Stimulated activated CD8-positive, alpha-beta memory T cell treated with anti-CD3 and anti-CD28 coated beads, Interleukin-15, amount 100 ng/mL, for 48 hours (primary cell): ENCODE measurements at regions not wholly inside any gene's neighbourhood (a gene's known extent, or its start where the extent isn't known, plus 50 kb on each side); places are given as distances from the start of the nearest gene placed in this dataset.

ENCODE experiments used
- DNase-seq, 2 donors: peaks; one replicate each; pipeline ENCODE4 v3.0.0-alpha.2; 2020; ENCODE audit warnings: low read depth in 2 of 2

DNA sequence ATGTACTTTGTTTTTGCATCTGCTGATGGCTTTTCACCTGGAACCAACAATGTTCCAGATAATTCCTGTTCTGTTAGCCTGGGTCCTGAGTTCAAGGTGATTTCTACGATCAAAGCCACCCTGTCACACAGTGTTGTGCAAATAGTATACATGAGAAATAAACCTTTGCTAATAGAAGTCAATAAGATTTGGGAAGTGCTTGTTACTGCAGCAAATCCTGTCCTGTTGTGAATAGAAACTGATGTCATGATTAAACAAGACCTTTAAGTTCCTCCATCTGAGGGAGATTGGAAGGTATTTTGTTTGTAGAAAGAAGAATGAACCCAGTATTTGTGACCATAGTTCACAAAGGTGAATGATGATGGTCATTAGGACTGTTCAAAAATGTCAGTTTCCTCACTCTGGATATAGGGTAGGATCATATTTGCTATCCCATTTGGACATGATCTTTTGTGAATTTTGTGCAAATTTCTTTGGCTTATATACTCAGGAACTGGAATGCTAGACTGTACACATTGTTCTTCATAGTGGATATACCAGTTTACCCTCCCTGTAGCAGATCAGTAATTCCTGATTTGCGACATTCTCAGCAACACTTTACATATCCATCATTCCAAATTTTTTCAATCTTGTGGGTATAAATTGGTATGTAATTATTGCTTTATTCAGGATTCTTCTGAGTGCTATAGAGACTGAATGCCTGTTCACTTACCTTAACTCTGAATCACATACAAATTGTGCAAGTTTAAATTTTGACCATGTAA is 428.5 kb downstream of the METTL15 start:
- no peak for DNase-seq

DNA sequence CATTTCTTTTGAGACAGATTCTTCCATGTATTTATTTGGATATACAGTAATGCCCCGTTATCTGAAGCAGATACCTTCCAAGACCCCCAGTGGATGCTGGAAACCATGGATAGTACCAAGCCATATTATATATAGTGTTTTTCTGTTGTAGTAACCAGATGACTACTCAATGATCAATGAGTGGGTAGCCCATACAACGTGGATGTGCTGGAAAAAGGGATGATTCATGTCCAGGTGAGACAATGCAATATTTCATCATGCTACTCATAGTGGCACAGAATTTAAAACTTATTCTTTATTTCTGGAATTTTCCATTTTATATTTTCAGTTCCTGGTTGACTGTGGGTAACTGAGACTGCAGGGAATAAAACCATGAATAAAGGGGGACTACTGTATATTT is 427.5 kb downstream of the METTL15 start:
- DNase-seq = no peak

DNA sequence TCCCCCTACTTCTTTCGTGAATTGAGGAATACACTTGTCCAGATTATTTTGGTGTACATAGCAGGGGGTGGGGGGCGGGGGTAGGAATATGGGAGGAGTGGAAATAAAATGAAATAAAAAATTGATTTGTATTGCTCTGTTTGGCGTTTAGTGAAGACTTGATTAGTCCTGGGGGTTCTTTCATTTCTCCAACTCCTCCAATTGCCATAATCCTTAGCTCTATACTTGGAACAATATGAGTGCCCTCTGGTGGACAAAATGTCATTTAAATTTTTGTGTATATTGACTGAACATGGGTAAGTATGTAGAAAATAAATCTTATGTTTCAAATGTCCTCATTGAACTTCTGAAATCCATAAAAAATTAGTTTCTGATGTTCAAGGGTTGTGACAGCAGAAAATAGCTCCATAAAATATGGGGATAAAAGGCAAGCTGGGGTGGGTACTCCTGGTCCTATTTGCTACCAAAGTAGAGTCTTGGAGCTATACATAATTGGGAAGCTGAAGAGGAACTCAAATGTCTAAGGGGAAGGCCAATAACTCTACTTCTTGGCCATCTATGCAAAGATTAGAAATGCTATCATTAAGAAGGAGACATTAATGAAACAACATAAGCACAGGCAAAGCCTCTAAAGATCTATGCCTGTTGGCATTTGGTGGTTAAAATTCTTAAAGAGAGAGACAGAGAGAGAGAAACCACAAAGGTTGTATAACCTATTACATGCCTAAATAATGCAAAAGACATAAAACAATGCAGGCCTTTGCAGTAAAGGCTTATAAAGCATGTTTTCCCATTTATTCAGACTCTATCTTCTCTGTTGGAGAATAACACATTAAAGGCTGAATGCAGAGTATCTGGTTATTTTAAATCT is 421.6 kb downstream of the METTL15 start:
- no peak for DNase-seq

DNA sequence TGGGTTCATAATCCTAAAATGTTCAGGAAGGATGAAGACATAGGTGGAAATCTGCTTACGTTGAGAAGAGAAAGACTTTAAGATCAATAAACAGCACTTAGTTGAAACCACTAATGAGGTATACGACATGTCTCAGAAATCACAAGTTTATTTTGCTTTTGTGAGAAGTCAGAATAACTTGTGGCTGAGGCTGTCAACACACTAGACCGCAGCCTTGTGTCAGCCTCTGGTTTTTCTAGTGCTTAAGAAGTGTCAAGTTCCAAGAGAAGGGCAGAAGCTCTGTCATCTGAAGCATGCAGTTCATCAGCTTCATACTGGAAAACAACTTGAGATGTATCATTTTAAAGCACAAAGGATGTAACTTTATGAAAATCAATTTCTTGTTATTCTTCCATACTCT is 420.9 kb downstream of the METTL15 start:
- no peak for DNase-seq

DNA sequence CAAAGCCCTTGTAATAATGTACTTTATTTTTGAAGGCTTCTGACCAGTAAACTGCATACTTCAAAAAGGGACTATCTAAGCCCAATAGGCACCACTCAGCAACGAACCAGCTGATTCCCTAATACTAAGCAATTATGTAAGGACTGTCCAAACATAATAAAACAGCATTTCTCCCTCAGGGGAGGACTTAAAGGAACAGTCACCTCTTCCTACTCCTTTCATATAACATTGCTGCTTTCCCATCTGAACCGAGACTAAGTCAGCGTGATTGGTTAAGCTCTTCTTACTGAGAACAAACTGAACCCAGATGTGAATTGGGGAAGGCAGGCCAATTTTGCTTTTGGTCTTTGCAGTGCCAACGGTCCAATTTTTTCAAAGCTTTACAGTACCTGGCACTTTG is 420.0 kb downstream of the METTL15 start:
- no peak for DNase-seq

DNA sequence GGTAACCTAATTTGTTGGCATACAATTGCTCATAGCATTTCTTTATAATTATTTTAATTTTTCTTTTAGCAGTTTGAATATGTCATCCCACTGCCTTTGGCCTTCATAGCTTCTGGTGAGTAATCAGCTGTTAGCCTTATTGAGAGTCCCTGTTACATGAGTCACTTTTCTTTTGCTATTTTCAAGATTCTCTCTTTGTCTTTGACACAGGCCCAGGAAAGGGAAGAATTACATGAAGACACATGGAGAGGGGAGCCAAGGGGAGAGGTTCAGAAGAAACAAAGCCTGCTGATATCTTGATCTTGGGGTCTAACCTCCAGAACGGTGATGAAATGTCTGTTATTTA is 418.2 kb downstream of the METTL15 start:
- no peak for DNase-seq

DNA sequence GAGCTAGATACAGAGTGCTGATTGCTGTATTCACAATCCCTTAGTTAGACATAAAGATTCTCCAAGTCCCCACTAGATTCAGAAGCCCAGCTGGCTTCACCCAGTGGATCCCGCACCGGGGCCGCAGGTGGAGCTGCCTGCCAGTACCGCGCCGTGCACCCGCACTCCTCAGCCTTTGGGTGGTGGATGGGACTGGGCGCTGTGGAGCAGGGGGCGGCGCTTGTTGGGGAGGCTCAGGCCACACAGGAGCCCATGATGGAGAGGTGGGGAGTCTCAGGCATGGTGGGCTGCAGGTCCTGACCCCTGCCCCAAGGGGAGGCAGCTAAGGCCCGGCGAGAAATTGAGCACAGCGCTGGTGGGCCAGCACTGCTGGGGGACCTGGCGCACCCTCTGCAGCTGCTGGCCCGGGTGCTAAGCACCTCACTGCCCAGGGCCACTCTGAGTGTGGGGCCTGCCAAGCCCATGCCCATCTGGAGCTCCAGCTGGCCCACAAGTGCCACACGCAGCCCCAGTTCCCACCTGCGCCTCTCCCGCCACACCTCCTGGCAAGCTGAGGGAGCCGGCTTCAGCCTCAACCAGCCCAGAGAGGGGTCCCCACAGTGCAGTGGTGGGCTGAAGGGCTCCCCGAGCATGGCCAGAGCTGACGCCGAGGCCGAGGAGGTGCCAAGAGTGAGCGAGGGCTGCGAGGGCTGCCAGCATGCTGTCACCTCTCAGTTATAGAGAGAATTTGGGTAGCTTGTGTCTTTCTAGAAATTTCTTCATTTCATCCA is 417.6 kb downstream of the METTL15 start:
- no peak for DNase-seq

DNA sequence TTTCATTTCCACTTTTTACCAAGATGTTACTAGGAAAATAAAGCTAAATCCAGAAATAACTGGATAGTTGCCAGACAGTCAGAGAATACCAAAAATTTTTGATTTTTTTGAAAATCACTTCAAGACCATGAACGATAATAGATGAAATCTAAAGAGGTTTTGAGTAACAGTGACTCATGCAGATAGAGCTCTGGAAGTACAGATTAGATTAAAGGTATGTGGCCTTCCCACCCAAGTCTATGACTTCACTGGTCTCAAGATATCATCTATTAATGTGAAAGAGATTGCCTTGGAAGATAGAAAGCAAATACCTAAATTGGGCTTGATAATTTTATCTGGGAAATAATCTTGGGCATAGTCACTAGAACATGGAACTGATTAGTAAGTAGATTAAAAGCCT is 415.9 kb downstream of the METTL15 start:
- no peak for DNase-seq

DNA sequence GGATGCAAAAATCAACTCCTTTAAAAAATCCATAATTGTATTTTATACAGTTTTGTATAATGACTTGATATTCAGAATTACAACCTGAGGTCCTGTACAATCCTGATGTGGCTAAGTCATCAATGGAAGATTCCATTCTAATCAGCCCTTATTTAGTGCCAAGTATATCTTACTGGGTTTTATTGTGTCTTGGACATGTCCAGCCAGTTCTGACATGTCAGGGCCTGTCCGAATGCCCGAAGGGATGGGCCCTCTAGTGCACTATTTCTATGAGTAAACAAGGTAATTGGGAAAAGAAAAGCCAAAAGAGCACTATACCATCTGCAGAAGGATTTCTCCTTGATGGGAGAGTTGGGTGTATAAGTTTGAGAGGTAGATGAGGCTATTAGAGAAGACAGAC is 412.9 kb downstream of the METTL15 start:
- no peak for DNase-seq

DNA sequence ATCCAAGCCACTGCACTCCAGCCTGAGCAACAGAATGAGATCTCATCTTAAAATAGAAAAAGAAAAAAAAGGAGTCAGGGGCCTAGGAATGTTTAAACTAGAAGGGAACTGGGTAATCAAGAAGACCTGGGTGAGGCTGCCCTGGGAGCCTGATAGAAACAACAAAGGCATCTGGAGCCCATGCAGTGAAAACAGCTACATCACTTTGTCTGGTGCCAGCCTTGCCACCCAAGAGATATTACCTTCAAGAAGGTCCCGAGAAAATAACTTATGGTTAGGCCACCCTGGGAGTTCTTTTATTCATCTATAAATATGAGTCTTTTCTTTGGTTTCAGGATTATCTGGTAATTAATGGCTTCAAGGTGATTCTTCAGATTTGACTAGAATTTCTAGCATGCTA is 412.1 kb downstream of the METTL15 start:
- no peak for DNase-seq

DNA sequence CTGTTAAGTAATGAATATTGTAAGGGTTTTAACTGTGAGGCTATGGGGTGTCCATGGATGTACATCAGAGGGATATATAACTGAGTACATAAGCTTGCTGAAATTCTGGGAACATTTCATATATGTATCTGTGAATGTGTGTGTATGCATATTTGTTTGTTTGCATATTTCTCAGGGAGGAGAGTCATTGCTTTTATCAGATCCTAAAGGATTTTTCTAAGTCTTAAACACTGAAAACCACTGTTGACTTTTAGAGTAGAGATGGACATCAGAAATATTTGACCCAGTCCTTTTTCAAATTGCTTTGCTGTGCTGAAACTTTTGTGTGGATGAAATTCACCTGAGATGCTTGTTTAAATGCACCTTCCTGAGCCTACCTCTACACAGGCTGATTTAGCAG is 410.6 kb downstream of the METTL15 start:
- DNase-seq = no peak

DNA sequence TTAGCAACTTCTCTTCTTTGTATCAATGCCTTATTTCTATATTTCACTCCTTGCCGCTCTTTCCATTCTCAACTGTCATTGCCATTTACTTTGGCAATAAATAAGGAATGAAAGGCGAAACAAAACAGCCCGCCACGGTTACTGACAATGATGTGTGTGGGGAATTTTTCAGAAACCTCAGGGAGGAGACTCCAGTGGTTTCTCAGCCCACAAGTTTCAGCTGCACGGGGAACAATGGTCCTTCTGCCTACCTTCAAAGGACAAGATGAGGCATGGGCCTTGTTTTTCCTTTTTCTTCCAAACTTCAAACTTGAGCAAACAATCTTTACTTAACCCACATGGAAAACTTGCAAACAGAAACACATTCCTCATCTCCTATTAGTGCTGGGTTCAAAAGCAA is 409.4 kb downstream of the METTL15 start:
- DNase-seq = no peak

DNA sequence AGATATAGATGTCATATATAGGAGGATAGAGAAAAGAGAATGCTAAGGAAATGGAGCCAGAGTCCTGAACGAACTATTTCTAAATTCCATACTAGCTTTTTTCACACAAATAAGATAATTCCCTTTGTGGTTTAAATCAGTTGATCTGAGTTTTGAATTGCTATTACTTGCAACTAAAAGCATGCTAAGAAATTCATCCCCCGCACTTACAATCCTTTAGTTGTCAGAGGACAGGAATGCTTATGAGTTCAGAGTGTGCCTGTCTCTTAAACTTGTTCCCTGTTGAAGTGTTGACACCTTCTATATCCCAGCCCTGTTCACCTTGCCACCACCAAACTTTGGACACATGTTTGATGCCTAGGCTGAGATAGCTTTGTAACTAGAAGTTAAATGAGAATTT is 406.2 kb downstream of the METTL15 start:
- no peak for DNase-seq

DNA sequence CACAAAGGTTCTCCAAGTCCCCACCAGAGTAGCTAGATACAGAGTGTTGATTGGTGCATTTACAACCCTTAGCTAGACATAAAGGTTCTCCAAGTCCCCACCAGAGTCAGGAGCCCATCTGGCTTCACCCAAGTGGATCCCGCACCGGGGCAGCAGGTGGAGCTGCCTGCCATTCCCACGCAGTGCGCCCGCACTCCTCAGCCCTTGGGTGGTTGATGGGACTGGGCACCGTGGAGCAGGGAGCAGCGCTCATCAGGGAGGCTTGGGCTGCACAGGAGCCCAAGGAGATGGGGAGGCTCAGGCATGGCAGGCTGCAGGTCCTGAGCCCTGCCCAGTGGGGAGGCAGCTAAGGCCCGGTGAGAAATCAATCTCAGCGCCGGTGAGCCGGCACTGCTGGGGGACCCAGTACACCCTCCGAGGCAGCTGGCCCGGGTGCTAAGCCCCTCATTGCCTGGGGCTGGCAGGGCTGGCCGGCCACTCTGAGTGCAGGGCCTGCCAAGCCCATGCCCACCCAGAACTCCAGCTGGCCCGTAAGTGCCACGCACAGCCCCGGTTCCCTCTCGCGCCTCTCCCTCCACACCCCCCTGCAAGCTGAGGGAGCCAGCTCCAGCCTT is 404.1 kb downstream of the METTL15 start:
- no peak for DNase-seq

DNA sequence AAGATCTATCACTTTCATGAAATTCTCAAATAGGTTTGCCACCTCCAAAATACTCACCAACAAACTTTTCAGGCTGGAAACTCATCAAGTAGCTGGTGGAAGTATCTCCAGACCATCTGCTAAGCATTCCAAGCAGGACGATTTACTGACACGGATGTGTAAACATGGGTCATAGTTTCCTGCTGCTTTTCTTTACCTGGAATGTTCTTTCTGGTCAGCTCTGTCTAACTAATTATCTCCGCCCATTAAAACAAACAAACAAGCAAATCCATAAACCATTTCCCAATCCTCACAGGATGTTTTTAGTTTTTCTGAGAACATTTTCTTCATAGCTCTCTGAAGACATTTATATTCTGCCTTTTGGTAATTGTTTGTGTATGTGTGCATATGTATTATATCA is 397.0 kb downstream of the METTL15 start:
- no peak for DNase-seq

DNA sequence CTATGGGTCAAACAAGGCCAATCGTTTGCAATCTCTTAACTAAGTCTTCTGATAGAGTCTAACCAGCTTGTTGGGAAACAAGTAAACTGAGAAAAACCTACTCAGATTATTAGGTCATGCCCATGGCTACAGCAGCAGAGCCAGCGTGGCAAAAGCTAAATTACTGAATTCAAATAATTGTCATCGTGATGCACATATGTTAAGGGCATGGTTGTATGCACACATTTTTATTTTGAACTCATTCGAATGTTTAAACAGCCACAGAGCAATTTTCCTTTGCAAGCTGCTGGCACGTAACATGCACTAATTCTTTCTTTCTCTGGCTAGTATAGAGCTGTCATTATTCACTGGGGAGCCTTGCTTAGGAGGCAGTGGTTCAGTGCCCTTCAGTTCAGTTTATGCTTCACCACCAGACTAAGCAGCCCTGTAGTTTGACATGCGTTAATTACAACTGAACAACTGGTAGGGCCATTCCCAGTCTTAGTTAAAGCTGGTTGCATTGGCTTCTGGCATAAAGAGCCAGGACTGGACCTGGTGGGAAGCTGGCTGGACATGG is 396.4 kb downstream of the METTL15 start:
- no peak for DNase-seq

DNA sequence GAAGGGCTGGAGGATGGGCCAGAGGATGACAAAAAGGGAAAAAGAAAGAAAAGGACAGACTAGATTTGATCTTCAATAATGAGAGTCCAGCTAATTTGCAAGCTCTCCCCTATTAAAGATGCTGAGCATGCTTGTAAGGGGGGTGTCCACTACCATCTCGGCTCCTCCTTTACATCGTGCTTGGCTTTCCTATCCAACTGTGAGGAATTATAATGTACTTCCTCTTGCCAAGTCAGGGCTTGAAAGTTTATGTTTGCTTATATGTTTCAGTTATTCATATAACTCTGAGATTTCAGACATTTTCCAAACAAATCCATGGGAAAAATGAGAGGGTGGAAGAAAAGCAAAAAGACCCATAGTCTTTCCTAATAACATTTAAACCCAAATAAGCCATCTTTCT is 387.1 kb downstream of the METTL15 start:
- DNase-seq = no peak

DNA sequence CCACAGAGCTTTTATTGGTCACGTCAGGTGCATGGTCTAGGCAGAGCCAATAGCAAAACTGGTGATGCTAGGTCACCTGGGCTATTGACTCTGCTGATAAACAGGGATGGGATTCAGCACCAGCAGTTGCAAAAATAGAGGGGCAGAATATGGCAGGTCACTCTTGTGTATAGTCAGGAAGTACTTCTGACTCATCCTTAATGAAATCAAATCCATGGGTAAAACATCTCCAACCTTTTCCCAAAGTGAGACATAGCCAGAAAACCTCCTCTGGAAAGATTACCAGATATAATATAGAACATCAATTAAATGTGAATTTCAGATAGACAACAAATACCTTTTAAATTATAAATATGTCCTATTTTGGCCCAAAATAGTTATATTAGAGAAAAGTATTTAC is 383.2 kb downstream of the METTL15 start:
- DNase-seq = no peak

DNA sequence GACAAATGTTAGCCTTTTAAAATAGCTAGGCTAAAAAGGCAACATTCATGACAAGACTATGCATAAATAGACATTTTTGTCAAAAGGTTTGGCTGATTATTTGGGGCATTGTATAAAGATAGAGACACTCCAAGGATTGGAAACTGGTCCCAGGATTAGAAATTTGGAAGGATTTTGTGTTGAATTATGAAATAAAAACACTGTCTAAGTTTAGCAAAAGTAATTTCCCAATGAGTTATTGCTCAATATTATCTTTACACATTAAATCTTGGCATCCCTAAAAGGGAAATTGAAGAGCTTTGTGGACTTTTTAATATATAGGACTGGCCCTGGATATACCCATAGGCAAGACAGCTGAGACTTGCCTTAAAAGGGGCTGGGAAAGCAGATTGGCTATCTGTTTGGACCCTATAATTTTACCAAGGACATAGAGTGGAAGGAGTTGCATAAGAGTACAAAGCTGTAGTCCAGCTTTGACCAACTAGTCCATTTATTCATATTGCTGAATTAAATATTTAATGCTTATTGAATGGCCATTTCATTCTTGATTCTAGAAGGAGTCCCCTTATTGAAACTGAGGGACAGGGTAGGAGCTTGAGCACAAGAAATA is 382.7 kb downstream of the METTL15 start:
- no peak for DNase-seq

DNA sequence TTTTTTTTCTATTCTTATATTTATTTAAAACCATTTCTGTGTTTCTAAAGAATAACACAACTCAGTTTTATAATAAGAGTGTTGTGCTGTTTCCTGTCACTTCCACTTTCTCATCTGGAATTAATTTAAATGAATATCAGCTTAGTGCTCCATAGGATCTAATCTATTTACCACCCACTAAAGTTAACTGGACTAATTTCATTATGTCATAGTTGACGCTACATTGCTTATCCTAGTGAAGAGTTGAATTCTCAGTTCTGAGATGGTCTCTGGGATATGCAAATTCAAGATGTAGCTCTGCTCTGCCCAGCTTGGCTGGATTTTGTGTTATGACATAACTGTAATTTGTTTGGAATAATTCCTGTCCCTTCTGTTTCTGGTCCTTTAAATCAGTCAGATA is 380.1 kb downstream of the METTL15 start:
- no peak for DNase-seq

DNA sequence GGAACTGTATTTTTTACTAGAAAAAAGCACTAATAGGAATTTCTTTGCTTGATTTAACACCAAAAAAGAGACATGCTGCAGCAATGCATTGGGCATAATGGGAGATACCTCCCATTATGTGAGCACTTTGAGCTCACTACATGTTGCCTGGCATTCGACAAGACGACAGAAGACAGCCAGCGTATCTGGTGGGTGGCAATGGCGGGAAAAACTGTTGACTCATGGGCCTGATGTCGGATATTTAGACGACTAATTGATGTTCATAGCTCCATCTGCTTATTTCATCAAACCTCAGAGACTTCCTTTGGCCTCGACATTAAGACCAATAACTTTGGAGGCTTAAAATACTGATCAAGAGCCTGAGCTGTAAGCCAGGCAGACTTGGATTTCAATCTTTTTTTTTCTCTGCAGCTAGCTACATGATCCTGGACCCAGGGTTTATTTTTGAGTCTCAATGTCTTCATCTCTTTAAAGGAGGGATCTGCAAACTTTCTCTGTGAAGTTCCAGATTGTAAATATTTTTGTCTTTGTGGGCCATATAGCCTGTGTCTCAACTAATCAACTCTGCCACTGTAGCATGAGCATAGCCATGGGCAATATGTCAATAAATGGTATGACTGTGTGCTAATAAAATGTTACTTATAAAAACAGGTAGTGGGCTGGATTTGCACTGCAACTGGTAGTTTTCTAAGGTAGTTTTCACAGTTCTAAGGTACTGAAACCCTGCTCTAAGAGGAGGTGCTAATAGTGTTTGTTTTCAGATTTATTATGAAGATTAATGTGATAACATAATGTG is 375.1 kb downstream of the METTL15 start:
- DNase-seq = no peak
